Inferior parietal cortex (tissue), 1 donor: ENCODE measurements at regions not wholly inside any gene's neighbourhood (a gene's known extent, or its start where the extent isn't known, plus 50 kb on each side); places are given as distances from the start of the nearest gene placed in this dataset.
"Not testable (repeated sequence)": the region's sequence is repeated elsewhere in the genome, so short reads cannot be mapped to it uniquely, and the experiment has no call there.

Experiments used
- DNase-seq: peaks from one replicate; pipeline ENCODE4 v3.0.0-alpha.2; 2016; ENCODE audit errors: extremely low spot score

DNA sequence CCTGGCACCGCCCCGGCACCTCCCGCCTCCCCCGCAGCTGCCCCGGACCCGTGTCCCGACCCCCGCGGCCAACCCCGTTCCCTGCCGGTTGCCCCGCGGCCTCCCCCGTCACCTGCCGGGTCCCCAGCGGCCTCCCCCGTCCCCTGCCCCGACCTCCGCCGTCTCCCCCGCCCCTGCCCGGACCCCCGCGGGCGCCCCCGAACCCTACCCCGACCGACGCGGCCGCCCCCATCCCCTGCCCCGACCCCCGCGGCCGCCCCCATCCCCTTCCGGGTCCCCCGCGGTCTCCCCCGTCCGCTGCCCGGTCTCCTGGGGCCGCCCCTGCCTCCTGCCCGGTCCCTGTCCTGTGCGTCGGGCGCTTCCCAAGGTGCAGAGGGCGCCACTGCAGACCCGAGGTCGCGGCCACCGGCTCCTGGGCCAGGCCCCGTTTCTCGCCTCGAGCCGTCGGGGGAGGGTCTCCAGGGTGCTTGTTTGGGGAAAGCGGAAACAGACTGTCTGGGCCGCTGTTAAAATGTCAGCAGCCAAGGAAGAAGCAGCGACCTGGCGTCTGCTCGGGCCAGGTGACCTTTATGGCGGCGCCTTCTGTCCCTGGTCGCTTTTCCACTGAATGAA, 51.6 kb upstream of the APOD start:
- DNase-seq: not testable (repeated sequence)

DNA sequence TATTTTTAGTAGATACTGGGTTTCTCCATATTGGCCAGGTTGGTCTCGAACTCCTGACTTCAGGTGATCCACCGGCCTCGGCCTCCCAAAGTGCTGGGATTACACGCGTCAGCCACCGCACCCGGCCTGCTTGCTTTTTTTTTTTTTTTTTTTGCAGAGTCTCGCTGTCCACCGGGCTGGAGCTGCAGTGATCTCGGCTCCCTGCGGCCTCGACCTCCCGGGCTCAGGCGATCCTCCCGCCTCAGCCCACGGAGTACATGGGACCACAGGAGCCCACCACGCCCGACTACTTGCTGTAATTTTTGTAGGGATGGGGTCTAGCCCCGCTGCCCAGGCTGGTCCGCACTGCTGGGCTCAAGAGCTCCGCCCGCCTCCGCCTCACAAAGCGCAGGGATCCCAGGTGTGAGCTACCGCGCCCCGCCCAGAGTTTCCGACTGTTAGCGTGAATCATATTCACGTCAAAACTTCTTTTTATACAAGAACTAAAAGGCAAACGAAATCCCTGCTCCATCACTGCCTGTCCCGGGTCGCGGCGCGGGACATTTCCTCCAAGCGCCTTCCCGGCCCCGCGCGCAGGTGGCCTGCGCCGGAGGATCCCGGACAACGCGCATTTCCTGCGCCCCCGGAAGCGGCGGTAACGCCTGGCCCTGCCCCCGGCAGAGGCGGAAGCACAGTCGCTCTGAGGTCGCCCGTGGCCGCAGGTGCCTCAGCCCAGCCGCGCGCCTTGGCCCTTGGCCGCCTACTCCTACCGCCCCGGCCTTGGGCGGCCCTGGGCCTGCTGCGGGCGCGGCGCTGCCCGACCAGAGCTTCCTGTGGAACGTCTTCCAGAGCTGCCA, 50.9 kb upstream of the APOD start:
- DNase-seq: not testable (repeated sequence)
